ENCODE measurements at regions not wholly inside any gene's neighbourhood (a gene's known extent, or its start where the extent isn't known, plus 50 kb on each side); places are given as distances from the start of the nearest gene placed in this dataset.

GRCh38 chr16:73794994-73795393 lies 501.6 kb upstream of the PSMD7 start:
- Histone ChIP-seq H2AFZ (ENCODE audit: low read depth, low read length) (no peak overlapping the region), H3K36me3 (replicated peaks; ENCODE audit: low read depth, low read length) (no peaks in the 10 kb centered on the region), H3K79me2 (ENCODE audit: low read length) (no peaks in the 10 kb centered on the region), H3K9me3 (ENCODE audit: insufficient read depth, low read length) (no peaks in the 10 kb centered on the region), H3K9ac (ENCODE audit: low read length) (no peak overlapping the region), H4K20me1 (ENCODE audit: insufficient read depth, low read length) (no peaks in the 10 kb centered on the region), H3K4me3 (ENCODE audit: low read length) (no peak overlapping the region), H3K27me3 (ENCODE audit: low read depth, low read length) (peaks cover 17% of the 10 kb centered on the region; the same call in 1 of the 2 replicates), H3K27ac (ENCODE audit: low read length) (no peak overlapping the region), H3K4me2 (ENCODE audit: low read length) (no peak overlapping the region), H3K4me1 (ENCODE audit: low read length) (no peaks in the 10 kb centered on the region)
- TF ChIP-seq EZH2phosphoT487 (IDR thresholded peaks at IDR 0.05; ENCODE audit: low read depth) = no peak

GRCh38 chr16:73793871-73794437 lies 502.7 kb upstream of the PSMD7 start:
- Histone ChIP-seq H3K9me3 (ENCODE audit: insufficient read depth, low read length) (no peaks in the 10 kb centered on the region), H3K4me2 (ENCODE audit: low read length) (no peak overlapping the region), H3K4me3 (ENCODE audit: low read length) (no peak overlapping the region), H3K27ac (ENCODE audit: low read length) (no peak overlapping the region), H4K20me1 (ENCODE audit: insufficient read depth, low read length) (no peaks in the 10 kb centered on the region), H3K4me1 (ENCODE audit: low read length) (no peaks in the 10 kb centered on the region), H2AFZ (ENCODE audit: low read depth, low read length) (no peak overlapping the region), H3K9ac (ENCODE audit: low read length) (no peak overlapping the region), H3K36me3 (replicated peaks; ENCODE audit: low read depth, low read length) (no peaks in the 10 kb centered on the region), H3K27me3 (ENCODE audit: low read depth, low read length) (peaks cover 17% of the 10 kb centered on the region; the same call in 1 of the 2 replicates), H3K79me2 (ENCODE audit: low read length) (no peaks in the 10 kb centered on the region)
- TF ChIP-seq EZH2phosphoT487 (IDR thresholded peaks at IDR 0.05; ENCODE audit: low read depth) = no peak
- TF ChIP-seq CTCF (IDR thresholded peaks at IDR 0.05; ENCODE audit: low read depth, low read length) = no peak

GRCh38 chr16:73793260-73793659 lies 503.4 kb upstream of the PSMD7 start:
- H3K27ac ChIP-seq (ENCODE audit: low read length) = no peak overlapping the region
- H3K27me3 ChIP-seq (ENCODE audit: low read depth, low read length) = peaks cover 17% of the 10 kb centered on the region; the same call in 1 of the 2 replicates
- TF ChIP-seq CTCF (IDR thresholded peaks at IDR 0.05; ENCODE audit: low read depth, low read length) = no peak
- TF ChIP-seq EZH2phosphoT487 (IDR thresholded peaks at IDR 0.05; ENCODE audit: low read depth) = no peak
- H3K79me2 ChIP-seq (ENCODE audit: low read length) = no peaks in the 10 kb centered on the region
- no peaks in the 10 kb centered on the region for H3K4me1 ChIP-seq (ENCODE audit: low read length)
- no peaks in the 10 kb centered on the region for H3K36me3 ChIP-seq (replicated peaks; ENCODE audit: low read depth, low read length)
- H3K4me2 ChIP-seq (ENCODE audit: low read length) = no peak overlapping the region
- no peak overlapping the region for H3K9ac ChIP-seq (ENCODE audit: low read length)
- H3K9me3 ChIP-seq (ENCODE audit: insufficient read depth, low read length) = no peaks in the 10 kb centered on the region
- no peak overlapping the region for H3K4me3 ChIP-seq (ENCODE audit: low read length)
- no peak overlapping the region for H2AFZ ChIP-seq (ENCODE audit: low read depth, low read length)
- H4K20me1 ChIP-seq (ENCODE audit: insufficient read depth, low read length) = no peaks in the 10 kb centered on the region

- H3K27ac ChIP-seq (ENCODE audit: low read length) = no peak overlapping the region
These were observed 504.2 kb upstream of the PSMD7 start for GRCh38 chr16:73792199-73793020.

More at GRCh38 chr16:73792199-73793020, 504.2 kb upstream of the PSMD7 start:
- no peak for TF ChIP-seq CTCF (IDR thresholded peaks at IDR 0.05; ENCODE audit: low read depth, low read length)
- TF ChIP-seq EZH2phosphoT487 (IDR thresholded peaks at IDR 0.05; ENCODE audit: low read depth) = no peak
- Histone ChIP-seq H3K4me2 (ENCODE audit: low read length) (no peak overlapping the region), H4K20me1 (ENCODE audit: insufficient read depth, low read length) (no peaks in the 10 kb centered on the region), H3K4me1 (ENCODE audit: low read length) (no peaks in the 10 kb centered on the region), H3K4me3 (ENCODE audit: low read length) (no peak overlapping the region), H2AFZ (ENCODE audit: low read depth, low read length) (no peak overlapping the region), H3K27me3 (ENCODE audit: low read depth, low read length) (peaks cover 17% of the 10 kb centered on the region; the same call in 1 of the 2 replicates), H3K79me2 (ENCODE audit: low read length) (no peaks in the 10 kb centered on the region), H3K36me3 (replicated peaks; ENCODE audit: low read depth, low read length) (no peaks in the 10 kb centered on the region), H3K9me3 (ENCODE audit: insufficient read depth, low read length) (no peaks in the 10 kb centered on the region), H3K9ac (ENCODE audit: low read length) (no peak overlapping the region)
